ENCODE measurements at regions not wholly inside any gene's neighbourhood (a gene's known extent, or its start where the extent isn't known, plus 50 kb on each side); places are given as distances from the start of the nearest gene placed in this dataset.

DNA sequence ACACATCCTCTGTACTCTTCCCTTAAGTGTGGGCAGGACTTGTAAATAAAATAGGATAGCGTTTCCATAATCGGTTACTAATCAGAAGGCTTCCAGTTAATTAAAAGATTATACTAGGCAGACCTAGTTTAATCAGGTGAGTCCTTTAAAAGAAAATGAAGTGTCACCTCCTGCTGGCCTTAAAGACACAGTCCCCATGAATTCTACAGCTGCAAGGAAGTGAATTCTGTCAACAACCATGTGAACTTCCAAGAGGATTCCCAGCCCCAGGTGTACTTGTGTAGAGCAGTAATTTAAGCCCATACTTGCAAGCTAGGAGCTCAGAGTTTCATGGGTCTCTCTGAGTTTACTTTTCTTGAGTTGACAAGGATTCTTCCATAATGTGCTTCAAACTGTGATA lies 918.3 kb downstream of the DTWD2 start:
- peaks cover 3% of the 10 kb centered on the region for H3K9me3 ChIP-seq (replicated peaks; ENCODE audit: control insufficient read depth, insufficient read depth, low read length)
- H3K4me2 ChIP-seq (ENCODE audit: insufficient read depth, low read length), result no peak overlapping the region
- intact Hi-C loops (cut with micrococcal nuclease), result no loop called here
- no TSS peak for BruUV-seq (replicated peaks)
- H3K4me3 ChIP-seq (replicated peaks in 1 of 3; ENCODE audit: insufficient read depth in 1 of 3, low read depth in 1 of 3, low read length in 3 of 3), result no peak overlapping the region
- H4K20me1 ChIP-seq (replicated peaks; ENCODE audit: control insufficient read depth, extremely low read depth, insufficient read depth, low read length), result no peaks in the 10 kb centered on the region
- H3K27ac ChIP-seq (ENCODE audit: insufficient read depth, low read depth, low read length), result no peak overlapping the region
- TF ChIP-seq, protein P1, sequence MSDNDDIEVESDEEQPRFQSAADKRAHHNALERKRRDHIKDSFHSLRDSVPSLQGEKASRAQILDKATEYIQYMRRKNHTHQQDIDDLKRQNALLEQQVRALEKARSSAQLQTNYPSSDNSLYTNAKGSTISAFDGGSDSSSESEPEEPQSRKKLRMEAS (IDR thresholded peaks at IDR 0.05; ENCODE audit: insufficient read depth, insufficient read length), result no peak
- no peak for TF ChIP-seq JUN (IDR thresholded peaks at IDR 0.05; ENCODE audit: borderline replicate concordance, insufficient read depth, insufficient read length, low read depth)
- no peak for TF ChIP-seq POLR2AphosphoS5 (IDR thresholded peaks at IDR 0.05; ENCODE audit: insufficient read depth, low read depth, low read length)
- no peak for TF ChIP-seq GATA2 (IDR thresholded peaks at IDR 0.05; ENCODE audit: insufficient read depth, insufficient read length, low read depth, low read length)
- TF ChIP-seq, protein P2, sequence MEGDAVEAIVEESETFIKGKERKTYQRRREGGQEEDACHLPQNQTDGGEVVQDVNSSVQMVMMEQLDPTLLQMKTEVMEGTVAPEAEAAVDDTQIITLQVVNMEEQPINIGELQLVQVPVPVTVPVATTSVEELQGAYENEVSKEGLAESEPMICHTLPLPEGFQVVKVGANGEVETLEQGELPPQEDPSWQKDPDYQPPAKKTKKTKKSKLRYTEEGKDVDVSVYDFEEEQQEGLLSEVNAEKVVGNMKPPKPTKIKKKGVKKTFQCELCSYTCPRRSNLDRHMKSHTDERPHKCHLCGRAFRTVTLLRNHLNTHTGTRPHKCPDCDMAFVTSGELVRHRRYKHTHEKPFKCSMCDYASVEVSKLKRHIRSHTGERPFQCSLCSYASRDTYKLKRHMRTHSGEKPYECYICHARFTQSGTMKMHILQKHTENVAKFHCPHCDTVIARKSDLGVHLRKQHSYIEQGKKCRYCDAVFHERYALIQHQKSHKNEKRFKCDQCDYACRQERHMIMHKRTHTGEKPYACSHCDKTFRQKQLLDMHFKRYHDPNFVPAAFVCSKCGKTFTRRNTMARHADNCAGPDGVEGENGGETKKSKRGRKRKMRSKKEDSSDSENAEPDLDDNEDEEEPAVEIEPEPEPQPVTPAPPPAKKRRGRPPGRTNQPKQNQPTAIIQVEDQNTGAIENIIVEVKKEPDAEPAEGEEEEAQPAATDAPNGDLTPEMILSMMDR (IDR thresholded peaks at IDR 0.05; ENCODE audit: extremely low read depth in 1 of 2, insufficient read depth in 1 of 2, low read depth in 1 of 2, low read length in 2 of 2), result no peak
- no peak for TF ChIP-seq MYC (IDR thresholded peaks at IDR 0.05; ENCODE audit: low read depth, low read length)
- TF ChIP-seq EZH2 (IDR thresholded peaks at IDR 0.05; ENCODE audit: borderline replicate concordance, low read depth, low read length, severe bottlenecking), result no peak
- no peak for TF ChIP-seq POLR2A (IDR thresholded peaks at IDR 0.05; ENCODE audit: low read depth, low read length)
- no peak for TF ChIP-seq FOS (IDR thresholded peaks at IDR 0.05; ENCODE audit: borderline replicate concordance, insufficient read depth, low read length)
- H3K4me1 ChIP-seq (ENCODE audit: control insufficient read depth, extremely low read depth, insufficient read depth, low read length), result no peaks in the 10 kb centered on the region
- no peaks in the 10 kb centered on the region for H3K79me2 ChIP-seq (ENCODE audit: control insufficient read depth, insufficient read depth, low read length)
- no peaks in the 10 kb centered on the region for H3K27me3 ChIP-seq (ENCODE audit: control insufficient read depth in 2 of 2, insufficient read depth in 2 of 2, low read length in 2 of 2)
- H2AFZ ChIP-seq (ENCODE audit: low read depth, low read length), result no peak overlapping the region
- CTCF ChIA-PET, result no interaction called here
- H3K9ac ChIP-seq (replicated peaks; ENCODE audit: extremely low read depth, insufficient read depth, low read length), result no peak overlapping the region
- FAIRE-seq (no peak), DNase-seq (ENCODE audit: low read depth, low spot score) (no peak)
- H3K36me3 ChIP-seq (ENCODE audit: control insufficient read depth in 2 of 2, extremely low read depth in 1 of 2, insufficient read depth in 2 of 2, low read length in 2 of 2), result no peaks in the 10 kb centered on the region
- POLR2A ChIA-PET, result no interaction called here
- no peaks in the 10 kb centered on the region for H3K9me1 ChIP-seq (replicated peaks; ENCODE audit: control insufficient read depth, extremely low read depth, insufficient read depth, low read length)
- dilution Hi-C loops (cut with MboI; ENCODE audit: extremely low pct_ligation_motif_present, low sequenced_read_pairs), result no loop called here
